Stimulated activated CD8-positive, alpha-beta memory T cell treated with anti-CD3 and anti-CD28 coated beads, Interleukin-2, amount 100 ng/mL, for 48 hours (primary cell): ENCODE measurements at regions not wholly inside any gene's neighbourhood (a gene's known extent, or its start where the extent isn't known, plus 50 kb on each side); places are given as distances from the start of the nearest gene placed in this dataset.
"Not testable (repeated sequence)": the region's sequence is repeated elsewhere in the genome, so short reads cannot be mapped to it uniquely, and the experiment has no call there.

Experiments
- DNase-seq, 2 donors: peaks; one replicate each; pipeline ENCODE4 v3.0.0-alpha.2; 2020; ENCODE audit warnings: low read depth in 2 of 2

- DNase-seq, result not testable (repeated sequence)
Observed at GRCh38 chr15:84544586-84544985, 56.2 kb upstream of the ZSCAN2 start.

- not testable (repeated sequence) for DNase-seq
Observed at GRCh38 chr15:84547150-84547549, 53.7 kb upstream of the ZSCAN2 start.

GRCh38 chr15:84550503-84550902, 50.3 kb upstream of the ZSCAN2 start:
- not testable (repeated sequence) for DNase-seq
